Bronchial epithelial cell (primary cell): ENCODE measurements at regions not wholly inside any gene's neighbourhood (a gene's known extent, or its start where the extent isn't known, plus 50 kb on each side); places are given as distances from the start of the nearest gene placed in this dataset.

Experiments
- DNase-seq: peaks from one replicate; pipeline ENCODE4 v3.0.0-alpha.2; 2010; ENCODE audit warnings: low read depth
- FAIRE-seq: peaks from 2 replicates; lab custom pipeline; 2011; peaks lifted over from hg19 to GRCh38; lab: Jason Lieb, UNC
- H3K27me3 ChIP-seq: 2 replicates; pipeline ENCODE4 v1.5.1; 2011; ENCODE audit warnings: low read length; ENCODE audit not compliant: control insufficient read depth, insufficient read depth
- H3K36me3 ChIP-seq: 2 replicates; pipeline ENCODE4 v1.5.1; 2011; ENCODE audit warnings: low read length; ENCODE audit not compliant: control insufficient read depth, insufficient read depth
- H3K4me3 ChIP-seq: 2 replicates; pipeline ENCODE4 v1.5.1; 2011; ENCODE audit warnings: mild to moderate bottlenecking, low read depth, low read length, control low read depth
- CTCF ChIP-seq: IDR thresholded peaks from 2 replicates; pipeline ENCODE4 v1.5.1; 2011; ENCODE audit warnings: mild to moderate bottlenecking, moderate library complexity, low read length, control low read depth, inconsistent platforms; ENCODE audit not compliant: insufficient read depth, severe bottlenecking

DNA sequence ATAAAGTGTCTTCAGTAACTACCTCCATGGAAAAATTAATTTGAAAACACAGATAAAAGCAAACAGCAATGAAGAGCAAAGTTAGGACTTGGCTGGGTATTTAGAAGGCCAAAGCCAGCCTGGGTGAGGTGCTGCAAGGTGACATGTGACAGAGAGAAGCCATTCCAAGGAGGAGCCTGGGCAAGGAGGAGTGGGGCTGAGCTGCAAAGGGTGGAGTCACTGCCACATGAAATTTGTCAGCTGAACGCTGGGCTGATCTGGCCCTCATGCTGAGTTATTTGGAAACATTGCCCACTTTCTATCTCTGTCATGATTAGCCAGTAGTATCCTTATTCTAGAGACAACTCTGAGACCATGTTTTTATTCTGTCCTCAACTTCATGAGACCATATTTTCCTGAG, 76.3 kb downstream of the PERP start:
- Histone ChIP-seq H3K27me3 (no peaks in the 10 kb centered on the region), H3K4me3 (no peak overlapping the region), H3K36me3 (no peaks in the 10 kb centered on the region)
- FAIRE-seq = no peak
- TF ChIP-seq CTCF = no peak
- DNase-seq = peak; percentile 74

DNA sequence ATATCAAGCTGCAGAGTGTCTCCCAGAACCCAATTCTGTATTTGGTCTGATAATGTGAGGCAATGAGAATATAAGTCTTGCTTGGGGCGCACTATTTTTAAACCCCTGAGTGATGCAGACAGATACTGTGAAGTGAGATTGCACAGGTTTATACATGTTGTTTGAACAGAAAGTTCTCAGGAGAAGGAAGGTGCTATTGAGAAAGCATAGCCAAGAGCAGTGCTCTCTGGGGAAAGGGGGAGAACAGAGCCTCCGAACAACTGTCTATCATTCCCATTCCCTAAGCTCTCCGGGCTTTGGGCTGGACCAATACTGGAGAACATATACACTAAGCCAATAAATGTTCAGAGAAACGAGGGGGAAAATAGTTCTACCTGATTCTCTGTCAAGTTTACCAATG, 75.8 kb downstream of the PERP start:
- Histone ChIP-seq H3K36me3 (no peaks in the 10 kb centered on the region), H3K27me3 (no peaks in the 10 kb centered on the region), H3K4me3 (no peak overlapping the region)
- DNase-seq (peak; percentile 97), FAIRE-seq (peak; percentile 55)
- TF ChIP-seq CTCF = no peak

DNA sequence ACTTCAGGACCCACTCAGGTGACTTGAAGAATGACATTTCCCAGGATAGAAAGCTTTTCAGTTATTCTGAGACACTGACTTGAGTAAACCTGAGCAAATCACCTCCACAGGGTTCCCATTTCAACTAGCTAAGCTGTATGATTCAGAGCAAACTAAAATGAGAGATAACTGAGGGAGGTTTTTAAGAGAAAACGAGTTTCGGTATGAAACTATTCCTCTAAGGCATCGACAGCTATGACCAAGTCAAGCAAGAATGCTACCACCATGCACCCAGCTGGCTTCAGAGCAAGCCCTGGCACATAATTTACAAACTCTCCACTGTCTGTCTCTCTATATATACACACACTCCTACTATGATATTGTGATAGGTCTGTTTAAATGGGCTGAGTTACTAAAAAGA, 75.4 kb downstream of the PERP start:
- Histone ChIP-seq H3K4me3 (no peak overlapping the region), H3K27me3 (no peaks in the 10 kb centered on the region), H3K36me3 (no peaks in the 10 kb centered on the region)
- TF ChIP-seq CTCF = no peak
- DNase-seq (peak; percentile 99), FAIRE-seq (peak; percentile 52)

DNA sequence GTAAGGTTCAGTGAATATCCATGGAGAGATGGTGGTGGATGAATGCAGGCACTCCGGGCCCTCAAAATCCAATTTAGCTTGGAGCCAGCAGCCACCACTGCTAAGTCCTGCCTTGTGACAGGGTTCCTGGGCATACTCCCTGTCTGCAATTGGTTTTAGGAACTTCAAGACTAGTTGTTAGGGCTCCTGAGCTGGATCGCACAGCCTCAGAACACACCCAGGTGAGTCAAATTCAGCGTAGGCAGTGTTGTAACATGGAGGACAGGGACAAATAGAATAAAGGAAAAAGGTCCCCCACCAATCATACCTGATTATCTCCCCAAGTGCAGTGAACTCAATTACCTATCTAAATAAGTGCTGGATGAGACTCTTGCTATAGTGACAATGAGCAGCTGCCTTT, 74.6 kb downstream of the PERP start:
- peak; percentile 72 for FAIRE-seq

GRCh38 chr6:138034229-138034628, 73.0 kb downstream of the PERP start:
- FAIRE-seq (no peak), DNase-seq (no peak)
- Histone ChIP-seq H3K4me3 (no peak overlapping the region), H3K36me3 (no peaks in the 10 kb centered on the region), H3K27me3 (no peaks in the 10 kb centered on the region)
- TF ChIP-seq CTCF = no peak

More for the DNA sequence above, 74.6 kb downstream of the PERP start:
- TF ChIP-seq CTCF = no peak
- Histone ChIP-seq H3K27me3 (no peaks in the 10 kb centered on the region), H3K36me3 (no peaks in the 10 kb centered on the region), H3K4me3 (no peak overlapping the region)
- DNase-seq = peak; percentile 92

DNA sequence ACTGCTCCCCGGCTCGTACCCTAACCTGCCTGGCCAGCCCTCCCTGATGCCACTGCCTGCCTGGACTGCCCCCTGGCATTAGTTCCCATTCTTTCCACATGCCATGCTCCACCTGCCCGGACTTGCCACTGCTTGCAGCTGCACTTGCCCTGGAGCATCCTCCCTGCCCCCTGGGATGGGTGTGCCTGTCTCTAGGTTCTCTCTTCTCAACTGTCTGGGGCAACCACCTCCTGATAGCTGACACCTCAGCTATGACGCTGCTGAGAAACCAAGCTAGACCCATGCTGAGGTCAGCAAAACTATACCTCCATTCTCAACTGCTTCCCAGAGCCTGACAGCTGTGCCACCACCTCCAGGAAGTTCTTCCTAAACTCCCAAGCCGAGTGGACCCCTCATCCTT, 72.1 kb downstream of the PERP start:
- peak; percentile 27 for TF ChIP-seq CTCF
- Histone ChIP-seq H3K4me3 (no peak overlapping the region), H3K27me3 (no peaks in the 10 kb centered on the region), H3K36me3 (no peaks in the 10 kb centered on the region)
- DNase-seq (peak; percentile 100), FAIRE-seq (peak; percentile 99)
